ENCODE measurements at regions not wholly inside any gene's neighbourhood (a gene's known extent, or its start where the extent isn't known, plus 50 kb on each side); places are given as distances from the start of the nearest gene placed in this dataset.

- Histone ChIP-seq H3K9me3 (ENCODE audit: control insufficient read depth, insufficient read depth, low read depth, low read length) (no peaks in the 10 kb centered on the region), H3K9ac (ENCODE audit: low read length) (no peak overlapping the region), H3K36me3 (ENCODE audit: control insufficient read depth, insufficient read depth, low read length) (no peaks in the 10 kb centered on the region), H3K4me1 (ENCODE audit: control insufficient read depth, insufficient read depth, low read length) (no peaks in the 10 kb centered on the region), H3K27me3 (ENCODE audit: control insufficient read depth, insufficient read depth, low read length) (no peaks in the 10 kb centered on the region), H3K27ac (ENCODE audit: low read depth, low read length) (no peak overlapping the region), H3K4me3 (ENCODE audit: low read depth, low read length) (no peak overlapping the region)
These were observed 336.3 kb downstream of the MED10 start for GRCh38 chr5:6041977-6042550.

GRCh38 chr5:6039111-6039510, 339.2 kb downstream of the MED10 start:
- no peaks in the 10 kb centered on the region for H3K27me3 ChIP-seq (ENCODE audit: control insufficient read depth, insufficient read depth, low read length)

GRCh38 chr5:6036006-6036405, 342.3 kb downstream of the MED10 start:
- no peaks in the 10 kb centered on the region for H3K27me3 ChIP-seq (ENCODE audit: control insufficient read depth, insufficient read depth, low read length)
- no peaks in the 10 kb centered on the region for H3K36me3 ChIP-seq (ENCODE audit: control insufficient read depth, insufficient read depth, low read length)
- H3K9ac ChIP-seq (ENCODE audit: low read length) = no peak overlapping the region
- no peak overlapping the region for H3K27ac ChIP-seq (ENCODE audit: low read depth, low read length)
- peaks cover 9% of the 10 kb centered on the region; the same call in 1 of the 2 replicates for H3K9me3 ChIP-seq (ENCODE audit: control insufficient read depth, insufficient read depth, low read depth, low read length)
- H3K4me1 ChIP-seq (ENCODE audit: control insufficient read depth, insufficient read depth, low read length) = no peaks in the 10 kb centered on the region
- no peak overlapping the region for H3K4me3 ChIP-seq (ENCODE audit: low read depth, low read length)

More at GRCh38 chr5:6039111-6039510, 339.2 kb downstream of the MED10 start:
- Histone ChIP-seq H3K27ac (ENCODE audit: low read depth, low read length) (no peak overlapping the region), H3K9me3 (ENCODE audit: control insufficient read depth, insufficient read depth, low read depth, low read length) (0 out of 2 replicates have a peak, but pooled peaks cover under 1% of the 10 kb centered on the region), H3K4me1 (ENCODE audit: control insufficient read depth, insufficient read depth, low read length) (no peaks in the 10 kb centered on the region), H3K9ac (ENCODE audit: low read length) (no peak overlapping the region), H3K36me3 (ENCODE audit: control insufficient read depth, insufficient read depth, low read length) (no peaks in the 10 kb centered on the region), H3K4me3 (ENCODE audit: low read depth, low read length) (no peak overlapping the region)

- Histone ChIP-seq H3K36me3 (ENCODE audit: control insufficient read depth, insufficient read depth, low read length) (no peaks in the 10 kb centered on the region), H3K4me1 (ENCODE audit: control insufficient read depth, insufficient read depth, low read length) (no peaks in the 10 kb centered on the region), H3K4me3 (ENCODE audit: low read depth, low read length) (no peak overlapping the region), H3K9ac (ENCODE audit: low read length) (no peak overlapping the region), H3K27ac (ENCODE audit: low read depth, low read length) (no peak overlapping the region), H3K9me3 (ENCODE audit: control insufficient read depth, insufficient read depth, low read depth, low read length) (peaks cover 9% of the 10 kb centered on the region; the same call in 1 of the 2 replicates), H3K27me3 (ENCODE audit: control insufficient read depth, insufficient read depth, low read length) (no peaks in the 10 kb centered on the region)
These were observed 348.5 kb downstream of the MED10 start for GRCh38 chr5:6029811-6030271.

- no peaks in the 10 kb centered on the region for H3K36me3 ChIP-seq (ENCODE audit: control insufficient read depth, insufficient read depth, low read length)
- H3K4me3 ChIP-seq (ENCODE audit: low read depth, low read length) = no peak overlapping the region
- no peaks in the 10 kb centered on the region for H3K27me3 ChIP-seq (ENCODE audit: control insufficient read depth, insufficient read depth, low read length)
- H3K27ac ChIP-seq (ENCODE audit: low read depth, low read length) = no peak overlapping the region
- H3K4me1 ChIP-seq (ENCODE audit: control insufficient read depth, insufficient read depth, low read length) = no peaks in the 10 kb centered on the region
- H3K9me3 ChIP-seq (ENCODE audit: control insufficient read depth, insufficient read depth, low read depth, low read length) = 0 out of 2 replicates have a peak, but pooled peaks cover under 1% of the 10 kb centered on the region
- H3K9ac ChIP-seq (ENCODE audit: low read length) = no peak overlapping the region
These were observed 351.5 kb downstream of the MED10 start for GRCh38 chr5:6026766-6027406.

- H3K36me3 ChIP-seq (ENCODE audit: control insufficient read depth, insufficient read depth, low read length) = no peaks in the 10 kb centered on the region
- no peaks in the 10 kb centered on the region for H3K27me3 ChIP-seq (ENCODE audit: control insufficient read depth, insufficient read depth, low read length)
- H3K9ac ChIP-seq (ENCODE audit: low read length) = no peak overlapping the region
- H3K4me1 ChIP-seq (ENCODE audit: control insufficient read depth, insufficient read depth, low read length) = no peaks in the 10 kb centered on the region
- H3K27ac ChIP-seq (ENCODE audit: low read depth, low read length) = no peak overlapping the region
- H3K9me3 ChIP-seq (ENCODE audit: control insufficient read depth, insufficient read depth, low read depth, low read length) = no peaks in the 10 kb centered on the region
- H3K4me3 ChIP-seq (ENCODE audit: low read depth, low read length) = no peak overlapping the region
These were observed 358.7 kb downstream of the MED10 start for GRCh38 chr5:6019612-6020011.

GRCh38 chr5:6013506-6013905, 364.8 kb downstream of the MED10 start:
- Histone ChIP-seq H3K9me3 (ENCODE audit: control insufficient read depth, insufficient read depth, low read depth, low read length) (peaks cover 16% of the 10 kb centered on the region), H3K4me1 (ENCODE audit: control insufficient read depth, insufficient read depth, low read length) (no peaks in the 10 kb centered on the region)

GRCh38 chr5:6011199-6011598, 367.1 kb downstream of the MED10 start:
- H3K4me3 ChIP-seq (ENCODE audit: low read depth, low read length) = no peak overlapping the region
- H3K27me3 ChIP-seq (ENCODE audit: control insufficient read depth, insufficient read depth, low read length) = no peaks in the 10 kb centered on the region

More at GRCh38 chr5:6013506-6013905, 364.8 kb downstream of the MED10 start:
- H3K9ac ChIP-seq (ENCODE audit: low read length) = no peak overlapping the region
- H3K4me3 ChIP-seq (ENCODE audit: low read depth, low read length) = no peak overlapping the region
- H3K36me3 ChIP-seq (ENCODE audit: control insufficient read depth, insufficient read depth, low read length) = no peaks in the 10 kb centered on the region
- H3K27ac ChIP-seq (ENCODE audit: low read depth, low read length) = no peak overlapping the region
- H3K27me3 ChIP-seq (ENCODE audit: control insufficient read depth, insufficient read depth, low read length) = no peaks in the 10 kb centered on the region

GRCh38 chr5:6006838-6007314, 371.5 kb downstream of the MED10 start:
- no peak overlapping the region for H3K9ac ChIP-seq (ENCODE audit: low read length)
- H3K4me1 ChIP-seq (ENCODE audit: control insufficient read depth, insufficient read depth, low read length) = no peaks in the 10 kb centered on the region
- H3K27me3 ChIP-seq (ENCODE audit: control insufficient read depth, insufficient read depth, low read length) = no peaks in the 10 kb centered on the region; the same call in 1 of the 2 replicates
- H3K9me3 ChIP-seq (ENCODE audit: control insufficient read depth, insufficient read depth, low read depth, low read length) = peaks cover 7% of the 10 kb centered on the region
- H3K36me3 ChIP-seq (ENCODE audit: control insufficient read depth, insufficient read depth, low read length) = no peaks in the 10 kb centered on the region
- H3K27ac ChIP-seq (ENCODE audit: low read depth, low read length) = no peak overlapping the region
- H3K4me3 ChIP-seq (ENCODE audit: low read depth, low read length) = no peak overlapping the region

More at GRCh38 chr5:6011199-6011598, 367.1 kb downstream of the MED10 start:
- Histone ChIP-seq H3K4me1 (ENCODE audit: control insufficient read depth, insufficient read depth, low read length) (no peaks in the 10 kb centered on the region), H3K27ac (ENCODE audit: low read depth, low read length) (no peak overlapping the region), H3K9ac (ENCODE audit: low read length) (no peak overlapping the region), H3K9me3 (ENCODE audit: control insufficient read depth, insufficient read depth, low read depth, low read length) (peaks cover 16% of the 10 kb centered on the region), H3K36me3 (ENCODE audit: control insufficient read depth, insufficient read depth, low read length) (no peaks in the 10 kb centered on the region)

- H3K9me3 ChIP-seq (ENCODE audit: control insufficient read depth, insufficient read depth, low read depth, low read length) = no peaks in the 10 kb centered on the region
- H3K27me3 ChIP-seq (ENCODE audit: control insufficient read depth, insufficient read depth, low read length) = no peaks in the 10 kb centered on the region; the same call in 1 of the 2 replicates
- H3K4me3 ChIP-seq (ENCODE audit: low read depth, low read length) = no peak overlapping the region
- H3K4me1 ChIP-seq (ENCODE audit: control insufficient read depth, insufficient read depth, low read length) = no peaks in the 10 kb centered on the region; the same call in 1 of the 2 replicates
- H3K36me3 ChIP-seq (ENCODE audit: control insufficient read depth, insufficient read depth, low read length) = no peaks in the 10 kb centered on the region
- no peak overlapping the region for H3K9ac ChIP-seq (ENCODE audit: low read length)
- H3K27ac ChIP-seq (ENCODE audit: low read depth, low read length) = no peak overlapping the region
These were observed 375.1 kb downstream of the MED10 start for GRCh38 chr5:6003040-6003825.
